ENCODE measurements at regions not wholly inside any gene's neighbourhood (a gene's known extent, or its start where the extent isn't known, plus 50 kb on each side); places are given as distances from the start of the nearest gene placed in this dataset.

DNA sequence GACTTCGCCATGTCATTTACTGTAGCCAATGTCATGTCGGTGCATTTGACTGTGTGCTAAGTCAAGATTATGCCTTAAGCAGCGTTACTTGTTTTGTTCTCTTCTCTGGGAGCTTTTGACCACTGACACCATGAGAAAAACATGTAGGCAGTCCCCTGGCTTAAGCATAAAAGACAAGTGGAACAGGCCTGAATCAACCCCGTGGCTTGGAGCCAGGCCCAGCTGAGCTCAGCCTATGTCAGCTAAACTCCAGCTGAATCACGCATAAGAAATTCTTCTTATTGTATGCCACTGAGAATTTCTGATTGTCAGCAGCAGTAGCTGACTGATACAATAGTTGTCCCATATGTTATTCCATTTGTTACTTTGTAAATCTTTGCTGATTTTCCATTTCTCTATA is 261.9 kb downstream of the CBLL2 start:
- TF ChIP-seq POLR2A (IDR thresholded peaks at IDR 0.05; ENCODE audit: low read depth) (no peak), EP300 (IDR thresholded peaks at IDR 0.05) (no peak)
- TF ChIP-seq, protein P1, sequence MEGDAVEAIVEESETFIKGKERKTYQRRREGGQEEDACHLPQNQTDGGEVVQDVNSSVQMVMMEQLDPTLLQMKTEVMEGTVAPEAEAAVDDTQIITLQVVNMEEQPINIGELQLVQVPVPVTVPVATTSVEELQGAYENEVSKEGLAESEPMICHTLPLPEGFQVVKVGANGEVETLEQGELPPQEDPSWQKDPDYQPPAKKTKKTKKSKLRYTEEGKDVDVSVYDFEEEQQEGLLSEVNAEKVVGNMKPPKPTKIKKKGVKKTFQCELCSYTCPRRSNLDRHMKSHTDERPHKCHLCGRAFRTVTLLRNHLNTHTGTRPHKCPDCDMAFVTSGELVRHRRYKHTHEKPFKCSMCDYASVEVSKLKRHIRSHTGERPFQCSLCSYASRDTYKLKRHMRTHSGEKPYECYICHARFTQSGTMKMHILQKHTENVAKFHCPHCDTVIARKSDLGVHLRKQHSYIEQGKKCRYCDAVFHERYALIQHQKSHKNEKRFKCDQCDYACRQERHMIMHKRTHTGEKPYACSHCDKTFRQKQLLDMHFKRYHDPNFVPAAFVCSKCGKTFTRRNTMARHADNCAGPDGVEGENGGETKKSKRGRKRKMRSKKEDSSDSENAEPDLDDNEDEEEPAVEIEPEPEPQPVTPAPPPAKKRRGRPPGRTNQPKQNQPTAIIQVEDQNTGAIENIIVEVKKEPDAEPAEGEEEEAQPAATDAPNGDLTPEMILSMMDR (IDR thresholded peaks at IDR 0.05): no peak

All from esophagus muscularis mucosa (tissue), 4 donors.